HCT116 (cell line): ENCODE measurements at regions not wholly inside any gene's neighbourhood (a gene's known extent, or its start where the extent isn't known, plus 50 kb on each side); places are given as distances from the start of the nearest gene placed in this dataset.

ENCODE experiments used
- ELF1 ChIP-seq: IDR thresholded peaks from 2 replicates; pipeline ENCODE4 v1.6.1; 2012; ENCODE audit warnings: low read depth, borderline replicate concordance
- POLR2A ChIP-seq: IDR thresholded peaks from 2 replicates; pipeline ENCODE4 v1.7.0; 2011; ENCODE audit warnings: borderline replicate concordance; ENCODE audit not compliant: insufficient read depth, insufficient read length; ENCODE audit errors: extremely low read depth
- TF ChIP-seq, protein P1 (sequence below), 3 experiments: fragments of 200-600 bp in 1 of 3; sonication (generic) in 1 of 3; IDR thresholded peaks in 2 of 3; conservative IDR thresholded peaks in 1 of 3; 2 replicates each; pipeline ENCODE4 v1.5.1; 2012 to 2017; ENCODE audit warnings: low read depth in 2 of 3, low read length in 2 of 3, antibody characterized with exemption in 1 of 3, borderline replicate concordance in 1 of 3, control low read depth in 1 of 3, mild to moderate bottlenecking in 1 of 3, mixed read lengths in 1 of 3, mixed run types in 1 of 3, moderate library complexity in 1 of 3; ENCODE audit not compliant: insufficient read depth in 1 of 3

DNA sequence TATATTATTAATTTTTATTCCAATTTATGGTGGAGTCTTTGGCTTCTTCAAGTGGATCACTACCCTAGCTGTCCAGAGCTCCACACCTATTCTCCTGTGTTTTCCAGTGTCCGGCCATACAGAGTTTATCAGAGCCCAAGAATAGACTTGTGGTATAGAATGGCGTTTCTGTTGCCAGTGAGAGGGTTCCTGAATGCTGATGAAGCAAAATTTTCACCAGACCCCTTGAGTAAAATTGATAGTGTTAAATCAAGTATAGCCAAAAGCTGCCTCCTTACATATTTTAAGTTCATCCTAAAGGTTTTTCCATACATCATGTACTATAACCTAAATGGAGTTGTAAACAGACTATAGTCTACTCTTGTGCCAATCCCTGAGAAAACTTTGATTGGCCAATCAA is 171.5 kb upstream of the CHL1 start:
- TF ChIP-seq ELF1 (no peak), POLR2A (no peak)
- TF ChIP-seq, protein P1, sequence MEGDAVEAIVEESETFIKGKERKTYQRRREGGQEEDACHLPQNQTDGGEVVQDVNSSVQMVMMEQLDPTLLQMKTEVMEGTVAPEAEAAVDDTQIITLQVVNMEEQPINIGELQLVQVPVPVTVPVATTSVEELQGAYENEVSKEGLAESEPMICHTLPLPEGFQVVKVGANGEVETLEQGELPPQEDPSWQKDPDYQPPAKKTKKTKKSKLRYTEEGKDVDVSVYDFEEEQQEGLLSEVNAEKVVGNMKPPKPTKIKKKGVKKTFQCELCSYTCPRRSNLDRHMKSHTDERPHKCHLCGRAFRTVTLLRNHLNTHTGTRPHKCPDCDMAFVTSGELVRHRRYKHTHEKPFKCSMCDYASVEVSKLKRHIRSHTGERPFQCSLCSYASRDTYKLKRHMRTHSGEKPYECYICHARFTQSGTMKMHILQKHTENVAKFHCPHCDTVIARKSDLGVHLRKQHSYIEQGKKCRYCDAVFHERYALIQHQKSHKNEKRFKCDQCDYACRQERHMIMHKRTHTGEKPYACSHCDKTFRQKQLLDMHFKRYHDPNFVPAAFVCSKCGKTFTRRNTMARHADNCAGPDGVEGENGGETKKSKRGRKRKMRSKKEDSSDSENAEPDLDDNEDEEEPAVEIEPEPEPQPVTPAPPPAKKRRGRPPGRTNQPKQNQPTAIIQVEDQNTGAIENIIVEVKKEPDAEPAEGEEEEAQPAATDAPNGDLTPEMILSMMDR (IDR thresholded peaks at IDR 0.05 in 2 of 3, conservative IDR thresholded peaks at IDR 0.05 in 1 of 3; ENCODE audit: borderline replicate concordance in 1 of 3, insufficient read depth in 1 of 3, low read depth in 2 of 3, low read length in 2 of 3), result no peak
